Activated naive CD4-positive, alpha-beta T cell treated with anti-CD3 and anti-CD28 coated beads for 36 hours (primary cell): ENCODE measurements at regions not wholly inside any gene's neighbourhood (a gene's known extent, or its start where the extent isn't known, plus 50 kb on each side); places are given as distances from the start of the nearest gene placed in this dataset.
"Not testable (repeated sequence)": the region's sequence is repeated elsewhere in the genome, so short reads cannot be mapped to it uniquely, and the experiment has no call there.

Experiments used
- CTCF ChIA-PET: fragments of 350-600 bp; sonication (Branson Sonifier 250); formaldehyde crosslinking; loops from one replicate; lab custom pipeline; 2021; ENCODE audit warnings: antibody characterized with exemption; lab: Charles Lee
- DNase-seq: peaks from one replicate; pipeline ENCODE4 v3.0.0-alpha.2; 2020
- H3K27ac Mint-ChIP-seq: one replicate; pipeline ENCODE4 v1.8.0; 2021; ENCODE audit warnings: mild to moderate bottlenecking, mixed read lengths
- H3K27me3 Mint-ChIP-seq: one replicate; pipeline ENCODE4 v1.8.0; 2021; ENCODE audit warnings: low read depth, mixed read lengths
- H3K36me3 Mint-ChIP-seq: one replicate; pipeline ENCODE4 v1.8.0; 2021; ENCODE audit warnings: low read depth, mixed read lengths
- H3K4me1 Mint-ChIP-seq: one replicate; pipeline ENCODE4 v1.8.0; 2021; ENCODE audit warnings: low read depth, mixed read lengths
- H3K4me3 Mint-ChIP-seq: one replicate; pipeline ENCODE4 v1.8.0; 2021; ENCODE audit warnings: mild to moderate bottlenecking, moderate library complexity, mixed read lengths
- H3K9me3 Mint-ChIP-seq: one replicate; pipeline ENCODE4 v1.8.0; 2021; ENCODE audit warnings: mixed read lengths
- intact Hi-C: fragments of 100-400 bp; cut with micrococcal nuclease; formaldehyde crosslinking; loops from one replicate; pipeline ENCODE4 v1.15.1; 2023

DNA sequence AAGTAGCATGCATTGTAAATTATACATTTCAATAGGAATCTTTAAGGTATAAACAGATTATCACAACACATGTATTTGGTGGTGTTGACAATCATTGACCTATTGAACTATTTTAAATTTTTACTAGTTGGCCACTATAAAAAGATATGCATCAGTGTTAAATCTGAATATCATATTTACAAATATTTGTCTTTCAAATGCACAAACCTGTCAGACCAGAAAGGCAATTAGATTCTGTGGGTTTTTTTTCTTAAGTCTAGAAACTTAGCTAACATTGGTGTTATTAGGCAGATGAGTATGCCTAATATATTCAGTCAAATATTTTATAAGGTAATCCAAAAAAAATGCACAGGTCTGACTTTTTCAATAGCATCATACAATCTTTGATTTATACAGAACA is 241.4 kb upstream of the DGKB start:
- CTCF ChIA-PET = no interaction called here
- H3K27ac Mint-ChIP-seq = no peak overlapping the region
- H3K9me3 Mint-ChIP-seq = peaks cover 7% of the 10 kb centered on the region
- DNase-seq = no peak
- no peaks in the 10 kb centered on the region for H3K27me3 Mint-ChIP-seq
- intact Hi-C loops = no loop called here
- H3K4me3 Mint-ChIP-seq = no peak overlapping the region
- H3K4me1 Mint-ChIP-seq = no peaks in the 10 kb centered on the region
- no peaks in the 10 kb centered on the region for H3K36me3 Mint-ChIP-seq

DNA sequence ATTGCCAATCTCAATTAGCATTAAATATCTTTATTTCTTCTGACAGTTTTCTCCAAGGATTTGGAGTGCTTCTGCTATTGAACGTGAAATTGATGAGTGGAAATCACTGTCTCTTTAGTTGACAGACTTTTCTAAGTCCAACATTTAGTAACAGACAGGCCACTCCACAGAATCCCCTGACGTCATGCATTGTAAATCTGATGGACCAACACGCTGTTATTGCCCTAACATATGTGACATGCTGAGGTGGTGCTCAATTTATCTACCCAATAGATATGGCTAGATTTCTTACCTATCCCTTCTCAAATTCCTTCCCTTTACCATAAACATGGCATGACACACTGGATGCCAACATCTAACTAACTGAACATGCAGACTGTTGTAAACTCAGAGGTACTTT is 240.6 kb upstream of the DGKB start:
- CTCF ChIA-PET = no interaction called here
- intact Hi-C loops = no loop called here
- DNase-seq = no peak
- no peak overlapping the region for H3K4me3 Mint-ChIP-seq
- no peaks in the 10 kb centered on the region for H3K36me3 Mint-ChIP-seq
- no peaks in the 10 kb centered on the region for H3K4me1 Mint-ChIP-seq
- H3K27ac Mint-ChIP-seq = no peak overlapping the region
- peaks cover 5% of the 10 kb centered on the region for H3K9me3 Mint-ChIP-seq
- H3K27me3 Mint-ChIP-seq = no peaks in the 10 kb centered on the region

DNA sequence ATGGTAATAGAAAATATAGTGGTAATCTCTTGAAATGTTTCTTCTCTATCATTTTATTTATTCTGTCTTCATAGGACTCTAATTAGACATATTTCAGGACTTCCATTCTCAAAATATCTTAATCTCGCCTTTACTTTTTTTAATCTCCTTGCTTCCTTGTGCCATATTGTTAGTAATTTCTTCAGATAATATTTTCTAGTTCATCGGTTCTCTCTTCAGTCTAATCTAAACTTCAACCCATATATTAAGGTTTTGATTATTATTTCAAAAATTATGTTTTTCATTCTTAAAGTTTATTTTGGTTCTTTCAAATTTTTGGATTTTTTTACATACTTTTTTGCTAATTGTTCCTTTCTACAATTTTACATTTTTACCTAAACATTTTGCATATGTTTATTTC is 237.9 kb upstream of the DGKB start:
- peaks cover 1% of the 10 kb centered on the region for H3K9me3 Mint-ChIP-seq
- H3K4me3 Mint-ChIP-seq = no peak overlapping the region
- H3K27ac Mint-ChIP-seq = no peak overlapping the region
- no peaks in the 10 kb centered on the region for H3K27me3 Mint-ChIP-seq
- H3K36me3 Mint-ChIP-seq = no peaks in the 10 kb centered on the region
- no peaks in the 10 kb centered on the region for H3K4me1 Mint-ChIP-seq
- CTCF ChIA-PET = no interaction called here
- intact Hi-C loops = no loop called here
- no peak for DNase-seq

DNA sequence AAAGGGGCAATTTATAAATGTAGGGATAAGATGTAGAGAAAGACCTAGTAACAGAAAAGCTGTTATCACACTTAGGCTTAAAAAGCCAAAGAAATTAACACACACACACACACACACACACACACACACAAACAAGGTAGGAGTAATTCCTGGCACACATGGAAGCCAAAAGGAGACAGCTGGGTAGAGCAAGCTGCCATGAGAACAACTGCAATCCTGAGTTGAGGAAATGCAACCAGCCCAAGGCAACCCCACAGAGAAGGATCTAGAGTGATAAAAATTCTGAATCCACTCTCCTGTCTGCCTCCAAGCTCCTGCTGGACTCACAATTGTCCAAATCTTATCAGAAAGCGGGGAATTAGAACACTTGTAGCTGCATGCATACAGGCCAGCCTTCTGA is 229.1 kb upstream of the DGKB start:
- no peak overlapping the region for H3K27ac Mint-ChIP-seq
- no peaks in the 10 kb centered on the region for H3K36me3 Mint-ChIP-seq
- H3K4me1 Mint-ChIP-seq = no peaks in the 10 kb centered on the region
- intact Hi-C loops = no loop called here
- no peaks in the 10 kb centered on the region for H3K27me3 Mint-ChIP-seq
- DNase-seq = no peak
- CTCF ChIA-PET = no interaction called here
- H3K9me3 Mint-ChIP-seq = no peaks in the 10 kb centered on the region
- H3K4me3 Mint-ChIP-seq = no peak overlapping the region

DNA sequence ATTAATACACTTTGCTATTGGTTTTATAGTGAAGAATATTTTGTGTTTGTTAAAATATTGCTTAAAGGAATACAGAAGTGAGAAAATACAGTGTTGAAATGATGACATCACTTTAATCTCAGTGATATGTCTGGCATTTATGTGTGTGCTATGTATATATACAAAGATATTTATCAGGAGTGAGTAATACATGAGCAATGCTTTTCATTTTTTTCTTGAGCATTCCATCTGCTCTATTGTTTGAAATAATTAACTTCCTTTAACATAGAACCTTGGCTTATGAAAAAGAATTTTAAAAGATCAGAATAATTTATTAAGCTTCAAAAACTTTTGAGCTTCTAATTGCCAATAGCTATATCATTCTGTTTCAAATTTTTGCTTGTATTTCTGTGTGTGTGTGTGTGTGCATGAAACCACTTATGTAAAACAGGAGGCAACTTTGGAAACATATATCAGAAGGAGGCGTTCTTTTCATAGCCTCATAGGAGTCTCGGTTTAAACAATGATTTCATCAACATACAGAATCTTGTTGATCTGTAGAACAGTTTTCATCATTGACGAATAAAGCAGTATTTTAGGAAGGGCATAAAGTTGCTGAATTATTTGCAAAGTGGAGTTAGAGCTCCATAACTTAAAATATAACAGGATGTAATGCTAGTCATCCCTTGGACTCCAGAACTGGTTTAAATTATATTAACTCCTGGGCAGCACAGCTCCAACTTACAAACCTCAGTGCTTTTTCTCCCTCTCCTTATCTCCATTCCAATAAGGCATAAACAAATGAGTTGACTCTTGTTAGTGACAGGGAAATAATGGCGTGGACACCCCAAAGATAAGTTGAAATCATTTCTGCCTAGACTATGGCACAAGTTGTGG is 228.4 kb upstream of the DGKB start:
- intact Hi-C loops = no loop called here
- no peaks in the 10 kb centered on the region for H3K4me1 Mint-ChIP-seq
- no peaks in the 10 kb centered on the region for H3K36me3 Mint-ChIP-seq
- H3K9me3 Mint-ChIP-seq = no peaks in the 10 kb centered on the region
- H3K27me3 Mint-ChIP-seq = no peaks in the 10 kb centered on the region
- CTCF ChIA-PET = no interaction called here
- DNase-seq = no peak
- no peak overlapping the region for H3K4me3 Mint-ChIP-seq
- H3K27ac Mint-ChIP-seq = no peak overlapping the region

DNA sequence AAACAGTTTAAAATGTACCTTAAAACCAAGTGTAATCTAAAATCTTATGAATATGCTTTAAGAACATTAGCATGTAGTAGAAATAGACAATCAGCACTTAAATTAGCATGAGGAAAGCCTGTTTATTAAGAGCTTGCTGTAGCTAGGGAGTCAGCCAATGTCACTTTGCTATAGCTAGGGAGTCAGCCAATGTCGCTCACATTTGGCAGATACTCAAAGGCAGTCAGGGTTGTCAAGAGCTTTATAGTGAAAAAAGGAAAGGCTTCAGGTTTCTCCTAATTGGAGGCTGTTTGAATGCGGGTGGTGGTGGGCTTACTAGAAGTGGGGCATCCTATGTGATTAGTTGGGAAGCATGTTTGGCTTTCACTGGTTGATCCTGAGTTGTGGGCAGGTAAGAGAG is 226.2 kb upstream of the DGKB start:
- Mint-ChIP-seq H3K36me3 (no peaks in the 10 kb centered on the region), H3K9me3 (no peaks in the 10 kb centered on the region), H3K27ac (no peak overlapping the region), H3K4me1 (no peaks in the 10 kb centered on the region), H3K4me3 (no peak overlapping the region), H3K27me3 (no peaks in the 10 kb centered on the region)
- CTCF ChIA-PET = interaction anchor here (0.5 kb wide), 1 partner anchor 10 kb away, joined by 3 read pairs; no protein-coding TSS in a partner anchor
- intact Hi-C loops = no loop called here
- no peak for DNase-seq

GRCh38 chr7:15126653-15127052 is 224.1 kb upstream of the DGKB start:
- H3K27ac Mint-ChIP-seq, H3K9me3 Mint-ChIP-seq, H3K27me3 Mint-ChIP-seq, H3K4me1 Mint-ChIP-seq, H3K36me3 Mint-ChIP-seq, H3K4me3 Mint-ChIP-seq, intact Hi-C loops, CTCF ChIA-PET, DNase-seq: not testable (repeated sequence)

DNA sequence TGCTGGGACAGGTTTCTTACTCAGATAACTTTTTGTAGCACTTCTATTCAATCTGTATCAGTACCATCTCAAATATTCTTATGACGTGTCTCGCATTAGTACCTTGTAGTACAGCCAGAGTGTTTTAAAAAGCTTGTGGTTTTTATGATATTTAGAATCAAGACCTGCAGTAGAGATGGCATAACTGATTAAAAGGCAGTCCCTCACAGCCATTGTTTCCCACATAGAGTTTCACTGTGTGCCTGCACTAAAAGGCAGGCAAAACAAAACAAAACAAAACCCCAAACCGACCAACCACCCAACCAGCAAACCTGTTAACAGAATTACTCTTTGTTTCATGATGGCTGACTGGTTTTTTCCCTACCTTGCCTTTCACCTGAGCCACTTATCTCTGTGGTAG is 221.3 kb upstream of the DGKB start:
- intact Hi-C loops = no loop called here
- H3K9me3 Mint-ChIP-seq = peaks cover 6% of the 10 kb centered on the region
- no peak overlapping the region for H3K27ac Mint-ChIP-seq
- no peaks in the 10 kb centered on the region for H3K27me3 Mint-ChIP-seq
- no peaks in the 10 kb centered on the region for H3K4me1 Mint-ChIP-seq
- H3K36me3 Mint-ChIP-seq = no peaks in the 10 kb centered on the region
- no peak for DNase-seq
- CTCF ChIA-PET = no interaction called here
- H3K4me3 Mint-ChIP-seq = no peak overlapping the region

DNA sequence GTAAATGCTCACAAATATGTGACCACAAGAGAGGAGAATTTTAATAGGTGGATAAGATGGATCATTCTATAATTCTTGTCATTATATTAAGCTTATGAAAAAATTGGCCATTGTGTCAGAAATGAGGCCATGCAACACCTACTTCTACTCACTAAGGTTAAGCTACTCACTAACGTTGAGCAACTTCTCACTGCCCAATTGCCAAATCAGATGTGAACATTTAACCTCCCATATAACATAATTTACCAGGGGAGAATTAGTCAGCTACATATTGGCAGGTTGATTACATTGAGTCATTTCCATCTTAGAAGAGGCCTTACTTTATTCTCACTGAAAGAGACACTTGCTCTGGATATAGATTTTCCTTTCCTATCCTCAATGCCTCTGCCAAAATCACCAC is 211.2 kb upstream of the DGKB start:
- Mint-ChIP-seq H3K36me3 (no peaks in the 10 kb centered on the region), H3K27me3 (no peaks in the 10 kb centered on the region), H3K27ac (no peak overlapping the region), H3K4me1 (no peaks in the 10 kb centered on the region), H3K9me3 (peaks cover 2% of the 10 kb centered on the region), H3K4me3 (no peak overlapping the region)
- CTCF ChIA-PET = no interaction called here
- intact Hi-C loops = no loop called here
- no peak for DNase-seq

GRCh38 chr7:15105711-15106110 is 203.2 kb upstream of the DGKB start:
- Mint-ChIP-seq H3K36me3 (no peaks in the 10 kb centered on the region), H3K9me3 (peaks cover 6% of the 10 kb centered on the region), H3K4me1 (no peaks in the 10 kb centered on the region), H3K4me3 (no peak overlapping the region), H3K27ac (no peak overlapping the region), H3K27me3 (no peaks in the 10 kb centered on the region)
- DNase-seq = no peak
- intact Hi-C loops = no loop called here
- CTCF ChIA-PET = no interaction called here

- DNase-seq = no peak
- intact Hi-C loops = no loop called here
- CTCF ChIA-PET = no interaction called here
- Mint-ChIP-seq H3K9me3 (peaks cover 6% of the 10 kb centered on the region), H3K4me1 (no peaks in the 10 kb centered on the region), H3K27ac (no peak overlapping the region), H3K27me3 (no peaks in the 10 kb centered on the region), H3K4me3 (no peak overlapping the region), H3K36me3 (no peaks in the 10 kb centered on the region)
Observed at GRCh38 chr7:15104411-15105092, 202.0 kb upstream of the DGKB start.

GRCh38 chr7:15099074-15099473 is 196.5 kb upstream of the DGKB start:
- no peak for DNase-seq
- intact Hi-C loops = no loop called here
- peaks cover 2% of the 10 kb centered on the region for H3K9me3 Mint-ChIP-seq
- CTCF ChIA-PET = interaction anchor here (0.6 kb wide), 1 partner anchor 148 kb away, joined by 5 read pairs; no protein-coding TSS in a partner anchor
- H3K27ac Mint-ChIP-seq = no peak overlapping the region
- H3K4me1 Mint-ChIP-seq = no peaks in the 10 kb centered on the region
- no peaks in the 10 kb centered on the region for H3K27me3 Mint-ChIP-seq
- H3K4me3 Mint-ChIP-seq = no peak overlapping the region
- no peaks in the 10 kb centered on the region for H3K36me3 Mint-ChIP-seq

DNA sequence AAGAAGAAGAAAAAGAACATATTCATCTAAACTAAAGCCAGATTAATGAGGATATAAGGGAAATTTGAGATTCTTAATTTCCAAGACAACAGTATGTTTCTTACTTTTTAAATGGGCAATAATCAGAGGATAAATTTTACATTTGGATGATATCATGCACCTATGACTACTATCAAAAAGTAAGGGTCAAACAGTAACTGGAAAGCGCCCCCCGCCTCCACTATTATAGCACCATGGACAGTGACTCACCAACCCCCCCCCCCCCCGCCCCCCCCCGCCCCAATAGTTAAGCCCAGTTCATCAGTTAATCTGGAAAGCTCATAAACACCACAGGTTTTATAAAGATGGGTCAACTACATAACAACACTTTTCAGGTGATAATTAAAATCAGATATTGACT is 194.3 kb upstream of the DGKB start:
- no peak for DNase-seq
- CTCF ChIA-PET = no interaction called here
- Mint-ChIP-seq H3K36me3 (no peaks in the 10 kb centered on the region), H3K27ac (no peak overlapping the region), H3K9me3 (peaks cover 2% of the 10 kb centered on the region), H3K27me3 (no peaks in the 10 kb centered on the region), H3K4me1 (no peaks in the 10 kb centered on the region), H3K4me3 (no peak overlapping the region)
- intact Hi-C loops = no loop called here
